Glomerular visceral epithelial cell (primary cell): ENCODE measurements at regions not wholly inside any gene's neighbourhood (a gene's known extent, or its start where the extent isn't known, plus 50 kb on each side); places are given as distances from the start of the nearest gene placed in this dataset.
"Not testable (repeated sequence)": the region's sequence is repeated elsewhere in the genome, so short reads cannot be mapped to it uniquely, and the experiment has no call there.

ENCODE experiments used
- DNase-seq: peaks from one replicate; pipeline ENCODE4 v3.0.0-alpha.2; 2016; ENCODE audit errors: extremely low spot score

DNA sequence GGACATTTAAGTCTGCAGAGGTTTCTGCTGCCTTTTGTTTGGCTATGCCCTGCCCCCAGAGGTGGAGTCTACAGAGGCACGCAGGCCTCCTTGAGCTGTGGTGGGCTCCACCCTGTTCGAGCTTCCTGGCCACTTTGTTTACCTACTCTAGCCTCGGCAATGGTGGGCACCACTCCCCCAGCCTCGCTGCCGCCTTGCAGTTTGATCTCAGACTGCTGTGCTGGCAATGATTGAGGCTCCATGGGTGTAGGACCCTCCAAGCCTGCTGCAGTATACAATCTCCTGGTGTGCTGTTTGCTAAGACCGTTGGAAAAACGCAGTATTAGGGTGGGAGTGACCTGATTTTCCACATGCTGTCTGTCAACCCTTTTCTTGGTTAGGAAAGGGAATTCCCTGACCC is 360.1 kb upstream of the CHORDC1 start:
- not testable (repeated sequence) for DNase-seq

DNA sequence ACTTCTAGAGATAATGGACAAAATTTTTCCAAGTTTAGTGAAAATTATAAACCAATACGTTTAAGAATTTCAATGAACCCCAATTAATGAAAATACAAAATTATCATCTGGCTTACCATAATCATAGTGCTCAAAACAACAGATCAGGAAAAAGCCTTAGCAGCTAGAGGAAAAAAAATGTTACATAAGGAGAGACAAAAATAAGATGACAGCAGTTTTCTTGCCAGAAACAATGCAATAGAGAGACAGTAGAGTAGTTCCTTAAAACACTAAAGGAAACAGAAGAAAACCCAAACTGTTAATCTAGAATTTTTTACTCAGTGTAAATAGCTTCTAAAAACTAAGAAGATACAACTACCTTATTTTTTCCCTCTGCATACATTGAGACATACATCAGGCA is 341.7 kb upstream of the CHORDC1 start:
- DNase-seq = no peak

DNA sequence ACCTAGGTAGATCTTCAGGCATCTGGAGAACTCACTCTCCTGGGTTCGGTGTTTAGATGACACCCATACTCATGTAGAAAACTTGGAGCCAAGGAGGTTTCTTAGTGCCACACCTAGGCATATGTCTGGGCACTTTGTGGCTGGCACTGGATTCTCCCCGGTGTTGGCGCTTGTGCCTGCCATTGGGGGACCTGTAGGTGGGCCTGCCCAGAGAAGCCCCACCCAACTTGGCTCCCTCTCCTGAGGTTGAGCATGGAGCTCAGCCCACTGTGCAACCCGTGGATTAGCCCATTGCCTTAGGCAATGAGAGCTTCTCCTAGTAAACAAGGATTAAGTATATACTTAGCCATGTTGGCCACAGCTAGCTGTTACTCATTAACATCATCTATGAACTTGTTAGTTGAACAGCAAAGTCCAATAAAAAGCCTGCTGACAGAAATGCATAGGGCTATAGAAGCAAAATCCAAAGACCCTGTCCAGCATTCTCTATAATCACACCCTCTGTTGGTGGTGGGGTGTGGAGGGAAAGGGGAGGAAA is 335.5 kb upstream of the CHORDC1 start:
- no peak for DNase-seq

DNA sequence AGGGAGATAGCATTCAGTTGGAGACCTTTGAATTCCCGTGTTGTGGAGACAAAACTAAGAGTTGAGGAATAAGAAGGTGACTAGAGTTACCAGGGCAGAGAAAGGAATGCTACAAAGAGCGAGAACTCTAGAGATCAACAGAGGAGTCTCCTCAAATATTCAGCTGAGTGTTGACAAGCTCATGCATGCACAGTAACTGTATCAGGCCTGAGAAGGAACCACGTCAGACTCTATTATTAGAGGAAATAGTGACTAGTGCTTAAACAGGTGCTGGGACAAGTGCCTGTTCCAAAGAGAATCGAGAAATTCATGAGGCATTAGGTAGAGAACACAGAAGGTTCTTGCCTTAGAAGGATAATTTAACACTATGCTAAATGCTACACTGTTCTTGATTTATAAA is 333.8 kb upstream of the CHORDC1 start:
- no peak for DNase-seq

DNA sequence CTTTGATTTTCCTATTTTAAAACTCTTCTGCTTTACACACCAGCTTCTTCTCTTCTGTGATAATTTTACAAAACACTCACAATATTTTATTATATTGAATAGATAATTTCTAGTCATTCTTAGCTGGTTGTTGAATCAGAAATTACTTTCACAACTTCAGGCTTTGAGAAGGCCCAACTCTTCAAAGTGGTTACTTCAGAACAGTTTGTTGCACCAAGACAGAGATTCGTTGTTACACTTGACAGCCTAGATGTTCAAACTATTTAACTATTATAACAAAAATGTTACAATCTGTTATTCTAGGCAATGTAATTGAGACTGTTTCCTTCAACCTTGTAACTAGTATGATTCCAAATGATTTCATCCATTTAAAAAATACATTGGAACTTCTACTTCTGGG is 333.2 kb upstream of the CHORDC1 start:
- DNase-seq = no peak

DNA sequence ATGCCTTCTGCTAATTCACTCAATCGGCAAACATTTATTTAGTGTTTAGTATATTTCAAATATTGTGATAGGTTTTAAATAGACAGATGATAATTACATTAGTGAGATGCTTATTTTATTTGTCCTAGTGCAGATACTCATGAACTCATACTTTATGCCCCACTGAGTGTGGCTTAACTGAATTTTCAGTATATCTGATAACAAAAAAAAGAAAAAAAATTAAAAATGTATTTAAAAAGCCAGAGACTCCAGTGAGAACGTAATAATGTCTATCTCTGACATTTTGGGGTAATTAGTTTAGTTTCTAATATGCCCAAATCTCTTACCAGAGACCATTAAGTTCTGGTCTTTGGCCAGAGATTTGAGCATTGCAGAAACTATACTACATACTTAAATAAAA is 332.6 kb upstream of the CHORDC1 start:
- no peak for DNase-seq

DNA sequence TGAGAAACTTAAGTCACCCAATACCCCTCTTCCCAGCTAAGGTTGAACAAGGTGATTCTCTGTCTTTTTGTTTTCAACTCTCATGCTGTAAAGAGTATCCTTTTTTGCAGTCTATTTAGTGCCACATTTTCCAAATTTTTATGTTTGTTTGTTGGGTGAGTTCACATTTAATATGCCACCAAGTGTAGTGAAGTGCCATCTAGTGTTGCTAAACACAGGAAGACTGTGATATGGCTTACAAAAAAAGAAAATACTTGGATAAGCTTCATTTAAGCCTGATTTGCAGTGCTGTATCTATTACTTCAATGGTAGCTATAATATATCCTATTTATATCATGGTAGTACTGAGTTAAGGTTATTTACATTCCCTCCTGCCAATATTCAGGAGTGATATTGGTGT is 319.2 kb upstream of the CHORDC1 start:
- no peak for DNase-seq

DNA sequence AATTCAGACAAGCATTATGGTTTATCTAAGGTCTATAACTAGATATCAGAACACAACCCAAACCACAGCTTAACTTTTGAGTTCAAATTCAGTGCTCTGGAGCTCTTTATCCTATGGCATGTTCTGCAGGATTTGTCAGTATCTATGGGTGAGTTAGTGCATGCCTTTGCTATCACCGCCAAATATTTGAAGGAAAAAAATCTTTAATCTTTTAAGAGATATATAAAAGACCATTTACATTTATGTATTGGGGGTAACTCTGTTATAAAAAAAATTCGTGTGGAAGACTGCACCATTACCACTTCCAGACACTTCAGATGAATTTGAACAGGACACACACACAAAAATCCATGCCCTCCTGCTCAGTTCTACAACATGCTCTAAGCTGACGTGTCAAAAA is 313.5 kb upstream of the CHORDC1 start:
- DNase-seq = no peak

DNA sequence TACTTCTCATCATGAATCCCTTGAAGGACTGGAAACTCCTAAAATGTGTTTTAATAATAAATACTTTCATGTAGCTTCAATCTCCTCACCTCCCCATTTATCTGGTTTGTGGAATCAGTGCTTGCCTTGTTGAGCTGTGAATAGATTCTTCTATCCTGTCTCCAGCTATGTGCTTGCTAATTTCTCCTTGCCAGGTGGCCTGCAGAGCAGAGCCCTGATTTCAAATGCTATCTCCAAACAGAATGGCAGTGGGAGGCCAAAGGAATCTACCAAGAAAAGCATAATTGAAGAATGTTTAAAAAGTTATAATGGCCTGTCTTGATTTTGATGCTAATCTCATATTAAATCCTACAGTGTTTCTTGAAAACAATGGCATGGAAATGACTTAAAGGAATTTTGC is 309.3 kb upstream of the CHORDC1 start:
- no peak for DNase-seq

DNA sequence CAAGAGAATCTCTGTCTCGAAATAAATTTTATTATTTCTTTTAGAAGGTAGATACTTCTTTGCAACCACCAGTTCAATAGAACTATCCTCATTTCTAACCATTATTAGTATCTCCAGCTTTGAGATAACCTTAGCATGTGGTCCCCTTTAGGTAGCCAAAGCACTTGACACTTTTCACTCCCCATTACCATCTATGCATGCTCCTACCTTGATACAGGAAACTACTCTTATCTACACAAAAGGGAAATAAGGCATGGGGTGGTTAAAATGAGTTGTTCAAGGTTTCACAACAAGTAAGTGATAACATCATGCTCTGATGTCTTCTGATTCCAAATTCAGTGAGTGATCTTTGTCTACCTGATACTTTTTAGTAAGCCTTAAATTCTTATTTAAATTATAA is 308.2 kb upstream of the CHORDC1 start:
- no peak for DNase-seq

DNA sequence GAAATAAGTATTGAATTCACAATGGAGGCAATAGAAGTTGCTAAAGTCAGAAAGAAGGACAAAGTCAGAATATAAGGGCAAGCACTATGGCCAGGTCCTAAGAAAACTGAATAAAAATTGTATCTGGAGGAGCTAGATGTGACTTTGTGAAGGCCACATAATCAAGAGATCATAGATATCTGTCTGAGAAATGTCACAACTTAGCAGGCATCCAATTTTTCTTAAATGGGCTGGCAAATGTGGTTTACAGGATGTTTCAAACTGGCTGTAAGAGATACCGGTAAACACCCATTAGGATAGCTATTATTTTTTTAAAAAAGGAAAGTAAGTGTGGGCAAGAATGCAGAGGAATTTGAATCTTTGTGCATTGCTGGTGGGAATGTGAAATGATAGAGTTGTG is 303.1 kb upstream of the CHORDC1 start:
- no peak for DNase-seq

- DNase-seq = no peak
Observed at GRCh38 chr11:90512846-90513245, 290.0 kb upstream of the CHORDC1 start.

GRCh38 chr11:90510839-90511238 is 288.0 kb upstream of the CHORDC1 start:
- DNase-seq = no peak

DNA sequence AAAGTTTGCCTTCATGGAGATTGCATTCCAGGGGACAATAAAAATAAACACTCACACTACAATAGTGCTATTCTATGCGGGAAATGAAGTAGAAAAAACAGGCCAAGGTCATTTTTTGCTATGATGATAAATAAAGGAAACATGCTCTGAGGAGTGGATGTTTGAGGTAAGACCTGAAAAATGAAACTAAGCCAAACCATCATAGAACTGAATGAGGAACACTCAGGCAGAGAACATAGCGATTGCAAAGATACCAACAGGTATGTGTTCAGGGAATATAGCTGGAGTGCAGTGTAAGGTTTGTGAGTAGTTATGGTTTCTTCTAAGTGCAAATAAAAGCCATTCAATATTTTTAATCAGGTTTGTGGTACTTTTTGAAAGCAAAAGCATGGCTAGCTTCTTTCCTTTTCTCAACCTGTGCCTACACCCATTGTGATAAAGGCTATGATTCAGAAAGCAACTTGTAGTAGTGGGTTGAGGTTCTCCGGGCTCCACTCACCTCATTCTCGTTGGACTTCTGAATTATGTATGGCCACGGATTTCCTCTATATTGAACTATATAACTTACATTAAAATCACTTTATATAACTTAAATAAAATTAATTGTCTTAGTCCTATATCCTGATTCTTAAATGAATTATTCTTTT is 278.2 kb upstream of the CHORDC1 start:
- DNase-seq = no peak

DNA sequence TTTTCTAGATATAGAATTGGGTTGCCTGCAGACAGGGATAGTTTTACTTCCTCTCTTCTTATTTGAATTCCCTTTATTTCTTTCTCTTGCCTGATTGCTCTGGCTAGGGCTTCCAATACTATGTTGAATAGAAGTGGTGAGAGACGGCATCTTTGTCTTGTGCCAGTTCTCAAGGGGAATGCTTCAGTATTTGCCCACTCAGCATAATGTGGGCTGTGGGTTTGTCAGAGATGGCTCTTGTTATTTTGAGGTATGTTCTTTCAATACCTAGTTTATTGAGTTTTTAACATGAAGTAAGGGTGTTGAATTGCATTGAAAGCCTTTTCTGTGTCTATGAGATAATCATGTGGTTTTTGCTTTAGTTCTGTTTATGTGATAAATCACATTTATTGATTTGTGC is 273.9 kb upstream of the CHORDC1 start:
- DNase-seq = no peak

DNA sequence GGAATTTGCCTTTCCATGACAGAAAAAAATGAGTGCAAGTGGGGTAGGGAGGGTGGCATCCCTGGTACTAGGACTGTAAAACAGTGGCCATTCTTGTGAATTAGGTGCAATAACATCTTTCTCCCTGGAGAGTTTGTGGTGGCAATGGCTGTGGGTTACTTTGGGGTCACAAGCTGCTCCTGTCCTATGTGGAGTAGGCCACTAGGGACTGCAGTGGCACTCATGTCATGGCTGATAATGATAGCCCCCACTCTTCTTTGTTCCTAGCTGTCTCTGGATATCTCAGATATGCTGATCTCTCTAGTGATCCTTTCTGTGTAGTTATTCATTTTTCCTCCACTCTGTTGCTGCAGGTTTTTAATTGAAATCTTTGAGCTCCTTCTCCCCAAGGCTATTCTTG is 270.5 kb upstream of the CHORDC1 start:
- DNase-seq = no peak

- DNase-seq = no peak
Observed at GRCh38 chr11:90491466-90491865, 268.6 kb upstream of the CHORDC1 start.

- peak; percentile 31 for DNase-seq
Observed at GRCh38 chr11:90476442-90477007, 253.7 kb upstream of the CHORDC1 start.

- DNase-seq = peak; percentile 71
Observed at GRCh38 chr11:90468923-90469322, 246.1 kb upstream of the CHORDC1 start.

DNA sequence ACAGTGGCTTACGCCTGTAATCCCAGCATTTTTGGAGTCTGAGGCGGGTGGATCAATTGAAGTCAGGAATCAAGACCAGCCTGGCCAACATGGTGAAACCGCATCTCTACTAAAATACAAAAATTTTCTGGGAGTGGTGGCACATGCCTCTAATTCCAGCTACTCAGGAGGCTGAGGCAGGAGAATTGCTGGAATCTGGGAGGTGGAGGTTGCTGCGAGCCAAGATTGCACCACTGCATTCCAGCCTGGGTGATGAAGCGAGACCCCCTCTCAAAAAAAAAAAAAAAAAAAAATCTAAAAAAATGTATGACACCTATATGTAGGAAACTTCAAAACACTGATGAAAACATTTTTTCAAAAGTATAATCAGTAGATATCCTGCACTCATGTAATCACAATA is 242.7 kb upstream of the CHORDC1 start:
- DNase-seq = peak; percentile 3

GRCh38 chr11:90455347-90455920 is 232.6 kb upstream of the CHORDC1 start:
- DNase-seq = not testable (repeated sequence)

GRCh38 chr11:90453525-90453924 is 230.7 kb upstream of the CHORDC1 start:
- DNase-seq = no peak

DNA sequence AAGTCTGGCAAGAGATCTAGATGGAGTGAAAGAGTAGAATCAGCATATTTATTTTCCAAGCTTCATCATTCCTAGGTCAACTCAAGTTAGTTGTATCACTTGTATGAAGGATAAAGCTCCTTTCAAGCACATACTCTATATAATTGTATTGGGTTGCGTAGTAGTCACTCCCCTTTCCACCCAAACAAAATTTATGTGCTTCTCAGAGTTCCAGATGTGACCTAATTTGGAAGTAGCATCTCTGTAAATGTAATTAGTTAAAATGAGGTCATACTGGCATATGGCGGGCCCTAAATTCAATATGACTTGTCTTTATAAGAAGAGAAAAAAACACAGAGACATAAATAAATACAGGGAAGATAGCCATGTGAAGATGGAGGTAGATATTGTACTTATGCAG is 226.8 kb upstream of the CHORDC1 start:
- DNase-seq = no peak
